ENCODE measurements at regions not wholly inside any gene's neighbourhood (a gene's known extent, or its start where the extent isn't known, plus 50 kb on each side); places are given as distances from the start of the nearest gene placed in this dataset.

DNA sequence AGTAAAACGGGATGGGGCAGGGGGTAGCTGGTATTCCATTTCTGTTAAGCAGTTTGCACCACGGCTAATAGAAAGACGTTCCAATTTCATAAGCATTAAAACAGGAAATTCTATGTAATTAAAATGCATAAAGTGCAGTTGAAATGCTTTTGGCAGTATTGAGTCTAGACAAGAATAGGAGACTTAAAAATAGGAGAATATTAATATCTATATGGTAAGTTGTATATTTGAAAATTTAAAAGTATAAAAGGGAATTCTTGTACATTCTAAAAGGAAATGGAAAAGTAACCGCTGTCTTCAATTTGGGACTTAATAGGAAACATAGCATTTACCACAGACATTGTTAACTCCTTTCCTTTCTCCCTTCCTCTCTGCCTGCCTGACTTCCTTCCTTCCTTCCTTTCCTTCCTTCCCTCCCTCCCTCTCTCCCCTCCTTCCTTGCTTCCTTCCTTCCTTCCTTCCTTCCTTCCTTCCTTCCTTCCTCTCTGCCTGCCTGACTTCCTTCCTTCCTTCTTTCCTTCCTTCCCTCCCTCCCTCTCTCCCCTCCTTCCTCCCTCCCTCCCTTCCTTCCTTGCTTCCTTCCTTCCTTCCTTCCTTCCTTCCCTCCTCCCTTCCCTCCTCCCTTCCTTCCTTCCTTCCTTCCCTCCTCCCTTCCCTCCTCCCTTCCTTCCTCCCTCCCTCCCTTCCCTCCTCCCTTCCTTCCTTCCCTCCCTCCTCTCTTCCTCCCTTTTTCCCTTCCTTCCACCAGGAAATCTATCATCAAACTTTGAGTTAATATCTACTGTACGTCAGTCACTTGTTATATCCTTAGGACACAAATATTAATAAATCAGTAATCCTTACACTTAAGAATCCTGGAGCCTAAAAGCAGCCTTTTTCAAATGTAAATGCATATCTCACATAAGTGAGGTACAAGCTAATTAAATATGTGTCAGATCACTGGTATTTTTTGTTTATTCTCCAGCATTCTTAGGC, 1049.3 kb downstream of the GALC start:
- RAD21 ChIA-PET (ENCODE audit: unreplicated experiment): no interaction called here
- 23% methylated on average over 5 of the region's 5 CpGs for WGBS (ENCODE audit: insufficient coverage, insufficient replicate concordance, low lambda C conversion rate, missing lambda C conversion rate)
- SMC1A ChIA-PET (ENCODE audit: uncharacterized antibody, unreplicated experiment): no interaction called here

DNA sequence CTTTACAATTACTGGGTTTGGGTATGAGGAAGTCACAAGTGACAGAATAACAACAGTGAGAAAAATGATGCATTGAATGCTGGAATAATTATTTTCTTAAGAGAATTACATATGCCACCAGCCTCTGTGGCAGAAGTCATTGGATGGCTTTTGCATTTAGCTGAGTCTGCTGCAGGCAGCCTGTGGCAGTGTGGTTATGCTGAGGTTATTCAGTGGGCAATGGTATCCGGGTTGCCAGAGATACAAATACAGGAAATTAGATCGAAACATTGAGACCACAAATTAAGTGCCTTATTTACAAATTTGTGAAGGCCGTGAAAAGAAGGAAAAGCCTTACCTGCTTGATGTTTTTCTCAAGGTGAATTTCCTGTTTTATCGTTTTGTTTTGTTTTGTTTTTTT, 1050.0 kb downstream of the GALC start:
- no peak for ATAC-seq
- Histone ChIP-seq H4K20me1 (ENCODE audit: control insufficient read depth, insufficient read depth) (no peaks in the 10 kb centered on the region), H2AFZ (ENCODE audit: control insufficient read depth, low read depth, low read length) (no peak overlapping the region), H3K79me2 (ENCODE audit: control insufficient read depth, insufficient read depth, low read length) (no peaks in the 10 kb centered on the region), H3K27ac (ENCODE audit: control insufficient read depth, insufficient read depth) (no peak overlapping the region), H3K9me3 (replicated peaks; ENCODE audit: control insufficient read depth, insufficient read depth, low read length) (no peaks in the 10 kb centered on the region), H3K36me3 (ENCODE audit: control insufficient read depth in 2 of 2, insufficient read depth in 2 of 2, low read length in 1 of 2) (no peaks in the 10 kb centered on the region), H3K4me2 (ENCODE audit: control insufficient read depth, insufficient read depth) (no peak overlapping the region), H3K27me3 (replicated peaks in 1 of 2; ENCODE audit: control insufficient read depth in 2 of 2, insufficient read depth in 2 of 2, low read length in 1 of 2) (no peaks in the 10 kb centered on the region), H3K9ac (ENCODE audit: control insufficient read depth, insufficient read depth, low read length) (no peak overlapping the region), H3K4me1 (ENCODE audit: control insufficient read depth, insufficient read depth, low read length) (no peaks in the 10 kb centered on the region), H3K4me3 (no peak overlapping the region)
- CTCF ChIA-PET: no interaction called here
- in situ Hi-C loops (cut with MboI): no loop called here
- WGBS (ENCODE audit: insufficient coverage, insufficient replicate concordance, low lambda C conversion rate, missing lambda C conversion rate): 8% methylated on average over 4 of the region's 4 CpGs
- SMC1A ChIA-PET (ENCODE audit: uncharacterized antibody, unreplicated experiment): no interaction called here
- no peak for FAIRE-seq
- intact Hi-C loops (cut with micrococcal nuclease; ENCODE audit: unreplicated experiment): no loop called here
- RAD21 ChIA-PET (ENCODE audit: unreplicated experiment): no interaction called here
- BruUV-seq (replicated peaks): no TSS peak
- POLR2A ChIA-PET: no interaction called here
- no peak for DNase-seq (ENCODE audit: low read depth, low spot score)
- TF ChIP-seq BACH1 (IDR thresholded peaks at IDR 0.05; ENCODE audit: borderline replicate concordance) (no peak), KDM1A (IDR thresholded peaks at IDR 0.05; ENCODE audit: borderline replicate concordance) (no peak)
- TF ChIP-seq, protein P1, sequence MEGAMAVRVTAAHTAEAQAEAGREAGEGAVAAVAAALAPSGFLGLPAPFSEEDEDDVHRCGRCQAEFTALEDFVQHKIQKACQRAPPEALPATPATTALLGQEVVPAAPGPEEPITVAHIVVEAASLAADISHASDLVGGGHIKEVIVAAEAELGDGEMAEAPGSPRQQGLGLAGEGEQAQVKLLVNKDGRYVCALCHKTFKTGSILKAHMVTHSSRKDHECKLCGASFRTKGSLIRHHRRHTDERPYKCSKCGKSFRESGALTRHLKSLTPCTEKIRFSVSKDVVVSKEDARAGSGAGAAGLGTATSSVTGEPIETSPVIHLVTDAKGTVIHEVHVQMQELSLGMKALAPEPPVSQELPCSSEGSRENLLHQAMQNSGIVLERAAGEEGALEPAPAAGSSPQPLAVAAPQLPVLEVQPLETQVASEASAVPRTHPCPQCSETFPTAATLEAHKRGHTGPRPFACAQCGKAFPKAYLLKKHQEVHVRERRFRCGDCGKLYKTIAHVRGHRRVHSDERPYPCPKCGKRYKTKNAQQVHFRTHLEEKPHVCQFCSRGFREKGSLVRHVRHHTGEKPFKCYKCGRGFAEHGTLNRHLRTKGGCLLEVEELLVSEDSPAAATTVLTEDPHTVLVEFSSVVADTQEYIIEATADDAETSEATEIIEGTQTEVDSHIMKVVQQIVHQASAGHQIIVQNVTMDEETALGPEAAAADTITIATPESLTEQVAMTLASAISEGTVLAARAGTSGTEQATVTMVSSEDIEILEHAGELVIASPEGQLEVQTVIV (IDR thresholded peaks at IDR 0.05; ENCODE audit: borderline replicate concordance, partially characterized antibody): no peak
- TF ChIP-seq, protein P2, sequence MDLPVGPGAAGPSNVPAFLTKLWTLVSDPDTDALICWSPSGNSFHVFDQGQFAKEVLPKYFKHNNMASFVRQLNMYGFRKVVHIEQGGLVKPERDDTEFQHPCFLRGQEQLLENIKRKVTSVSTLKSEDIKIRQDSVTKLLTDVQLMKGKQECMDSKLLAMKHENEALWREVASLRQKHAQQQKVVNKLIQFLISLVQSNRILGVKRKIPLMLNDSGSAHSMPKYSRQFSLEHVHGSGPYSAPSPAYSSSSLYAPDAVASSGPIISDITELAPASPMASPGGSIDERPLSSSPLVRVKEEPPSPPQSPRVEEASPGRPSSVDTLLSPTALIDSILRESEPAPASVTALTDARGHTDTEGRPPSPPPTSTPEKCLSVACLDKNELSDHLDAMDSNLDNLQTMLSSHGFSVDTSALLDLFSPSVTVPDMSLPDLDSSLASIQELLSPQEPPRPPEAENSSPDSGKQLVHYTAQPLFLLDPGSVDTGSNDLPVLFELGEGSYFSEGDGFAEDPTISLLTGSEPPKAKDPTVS (IDR thresholded peaks at IDR 0.05; ENCODE audit: low read depth, low read length): no peak

More for the DNA sequence above, 1049.3 kb downstream of the GALC start:
- no peaks in the 10 kb centered on the region for H3K4me1 ChIP-seq (ENCODE audit: control insufficient read depth, insufficient read depth, low read length)
- no peak overlapping the region for H3K9ac ChIP-seq (ENCODE audit: control insufficient read depth, insufficient read depth, low read length)
- DNase-seq (ENCODE audit: low read depth, low spot score) (no peak), ATAC-seq (no peak), FAIRE-seq (no peak)
- no peak overlapping the region for H3K4me2 ChIP-seq (ENCODE audit: control insufficient read depth, insufficient read depth)
- TF ChIP-seq MXI1 (IDR thresholded peaks at IDR 0.05; ENCODE audit: low read depth, low read length) (no peak), YY1 (IDR thresholded peaks at IDR 0.05; ENCODE audit: low read depth, low read length) (no peak)
- H4K20me1 ChIP-seq (ENCODE audit: control insufficient read depth, insufficient read depth): no peaks in the 10 kb centered on the region
- ChIA-PET POLR2A (no interaction called here), CTCF (no interaction called here)
- no peak overlapping the region for H2AFZ ChIP-seq (ENCODE audit: control insufficient read depth, low read depth, low read length)
- H3K36me3 ChIP-seq (ENCODE audit: control insufficient read depth in 2 of 2, insufficient read depth in 2 of 2, low read length in 1 of 2): no peaks in the 10 kb centered on the region
- intact Hi-C loops (cut with micrococcal nuclease; ENCODE audit: unreplicated experiment) (no loop called here), in situ Hi-C loops (cut with MboI) (no loop called here)
- no peaks in the 10 kb centered on the region for H3K27me3 ChIP-seq (replicated peaks in 1 of 2; ENCODE audit: control insufficient read depth in 2 of 2, insufficient read depth in 2 of 2, low read length in 1 of 2)
- no peak overlapping the region for H3K27ac ChIP-seq (ENCODE audit: control insufficient read depth, insufficient read depth)
- no peaks in the 10 kb centered on the region for H3K9me3 ChIP-seq (replicated peaks; ENCODE audit: control insufficient read depth, insufficient read depth, low read length)
- no peak overlapping the region for H3K4me3 ChIP-seq
- no peaks in the 10 kb centered on the region for H3K79me2 ChIP-seq (ENCODE audit: control insufficient read depth, insufficient read depth, low read length)
- no TSS peak for BruUV-seq (replicated peaks)
